GM18507 (cell line): ENCODE measurements at regions not wholly inside any gene's neighbourhood (a gene's known extent, or its start where the extent isn't known, plus 50 kb on each side); places are given as distances from the start of the nearest gene placed in this dataset.

Source experiments
- DNase-seq: peaks from one replicate; pipeline ENCODE4 v3.0.0; 2011; ENCODE audit warnings: low read depth; ENCODE audit not compliant: insufficient read length; ENCODE audit errors: extremely low spot score
- FAIRE-seq: peaks from 2 replicates; lab custom pipeline; 2011; peaks lifted over from hg19 to GRCh38; lab: Jason Lieb, UNC

DNA sequence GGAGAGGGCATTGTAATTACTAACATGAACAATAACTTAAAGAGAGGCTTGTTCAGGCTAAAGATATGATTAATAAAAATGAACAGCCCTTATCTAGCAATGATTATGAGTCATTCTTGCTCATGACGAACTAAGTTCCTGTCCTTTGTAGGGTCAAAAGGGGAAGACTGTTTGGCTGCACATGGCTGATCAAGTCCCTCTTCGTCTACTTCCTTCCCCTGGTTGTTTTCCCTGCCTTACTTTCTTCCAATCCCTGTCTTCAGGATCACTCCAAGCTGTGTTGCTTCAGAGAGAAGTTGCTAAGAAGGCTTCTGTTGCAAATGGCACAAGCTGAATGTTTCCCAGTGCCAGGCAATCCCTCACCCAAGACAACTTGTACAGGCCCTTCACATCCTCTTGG lies 115.0 kb upstream of the HS3ST1 start:
- DNase-seq (no peak), FAIRE-seq (no peak)

DNA sequence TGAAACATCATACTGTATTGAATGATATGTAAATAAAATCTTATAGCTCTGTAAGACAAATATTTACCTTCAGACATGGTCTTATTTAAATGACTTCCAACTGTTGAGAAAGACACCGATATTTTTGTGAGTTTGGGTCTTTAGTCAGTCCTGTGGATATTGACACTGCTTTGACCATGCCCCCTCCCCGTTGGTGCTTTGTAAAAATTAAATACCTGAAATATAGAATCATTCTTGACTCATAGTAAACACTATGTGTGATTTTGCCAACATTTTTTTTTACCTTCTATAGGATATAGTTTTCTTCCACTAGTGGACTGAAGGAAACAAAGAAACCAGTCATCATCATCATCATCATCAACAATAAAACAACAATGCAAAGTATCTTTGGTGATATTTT lies 114.3 kb upstream of the HS3ST1 start:
- no peak for DNase-seq
- no peak for FAIRE-seq

DNA sequence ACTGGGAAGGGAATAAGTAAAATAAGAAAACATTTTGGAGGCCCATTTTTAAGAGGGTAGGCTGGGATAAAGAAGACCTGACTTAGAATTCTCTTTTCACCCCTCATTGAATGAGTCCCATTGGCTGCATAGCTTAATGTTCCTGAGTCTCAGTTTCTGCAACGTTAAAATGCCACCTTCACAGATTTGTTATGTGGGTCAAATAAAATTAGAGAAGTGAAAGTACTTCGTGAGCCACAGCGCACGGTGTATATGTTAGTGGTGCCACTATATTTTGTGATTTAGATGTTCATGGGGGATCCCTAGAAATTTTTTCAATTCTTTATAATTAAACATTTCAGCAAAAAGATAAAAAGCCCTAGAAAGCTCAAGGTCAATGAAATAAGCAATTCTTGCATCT lies 109.2 kb upstream of the HS3ST1 start:
- DNase-seq (no peak), FAIRE-seq (no peak)

DNA sequence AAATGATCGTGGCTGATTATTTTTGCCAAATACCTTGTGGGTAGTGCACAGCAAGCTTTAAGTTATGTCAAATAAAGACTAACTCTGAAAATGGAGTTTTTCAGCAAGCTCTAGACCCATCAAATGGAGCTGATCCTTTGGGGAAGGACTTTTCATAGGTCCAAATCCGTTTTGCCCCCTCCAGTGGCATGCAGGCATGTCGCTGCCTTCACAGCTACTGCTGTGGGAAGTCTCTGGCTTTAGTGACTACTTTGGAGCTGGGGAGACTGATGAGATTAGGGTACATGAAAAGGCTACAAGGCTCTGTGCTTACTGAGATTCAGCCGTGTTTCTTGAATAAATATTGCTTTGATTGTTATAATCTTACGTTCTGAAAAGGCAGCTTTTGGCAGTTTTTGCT lies 106.6 kb upstream of the HS3ST1 start:
- no peak for FAIRE-seq

DNA sequence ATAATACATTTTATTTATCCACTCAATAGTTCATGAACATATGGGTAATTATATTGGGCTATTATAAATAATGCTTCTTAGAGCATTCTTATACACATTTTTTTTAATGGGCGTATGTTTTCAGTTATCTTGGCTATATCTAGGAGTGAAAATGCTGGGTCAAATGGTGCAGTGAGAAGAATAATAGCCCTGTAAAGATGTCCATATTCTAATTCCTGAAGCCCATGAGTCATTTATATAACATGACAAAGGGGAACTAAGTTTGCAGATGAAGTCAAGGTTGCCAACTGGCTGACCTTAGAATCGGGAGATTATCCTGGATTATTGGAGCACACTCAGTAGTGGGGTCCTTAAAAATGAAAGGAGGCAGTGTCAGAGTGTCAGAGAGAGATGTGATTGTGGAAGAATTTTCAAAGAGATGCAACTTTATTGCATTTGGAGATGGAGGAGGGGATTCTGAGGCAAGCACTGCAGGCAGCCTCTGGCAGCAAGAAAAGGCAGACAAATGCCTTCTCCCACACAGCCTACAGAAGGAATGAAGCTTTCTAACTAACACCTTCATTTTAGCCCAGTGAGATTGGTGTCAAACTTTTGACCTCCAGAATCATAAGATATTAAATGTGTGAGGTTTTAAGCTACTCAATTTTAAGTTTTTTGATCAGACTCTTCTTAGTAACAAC lies 106.1 kb upstream of the HS3ST1 start:
- no peak for FAIRE-seq
- no peak for DNase-seq

More for the DNA sequence above, 106.6 kb upstream of the HS3ST1 start:
- DNase-seq: no peak

DNA sequence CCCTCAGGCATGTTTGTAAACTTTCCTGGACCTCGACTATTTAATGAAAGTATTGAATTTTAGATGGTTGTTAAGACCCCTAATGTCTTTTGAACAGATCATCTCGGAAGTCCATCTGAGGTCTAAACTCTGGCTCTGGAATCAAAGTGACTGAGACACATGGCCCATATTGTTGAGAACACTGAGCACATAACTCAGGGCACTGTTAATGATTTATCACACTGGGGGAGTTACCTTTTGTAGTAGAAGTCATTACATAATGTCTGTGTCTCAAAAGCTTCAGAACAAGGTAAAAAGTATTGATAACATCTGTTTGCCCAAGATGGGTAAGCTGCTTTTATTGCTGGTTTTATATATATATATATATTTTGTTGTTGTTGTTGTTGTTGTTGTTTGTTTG lies 103.4 kb upstream of the HS3ST1 start:
- FAIRE-seq (no peak), DNase-seq (no peak)

DNA sequence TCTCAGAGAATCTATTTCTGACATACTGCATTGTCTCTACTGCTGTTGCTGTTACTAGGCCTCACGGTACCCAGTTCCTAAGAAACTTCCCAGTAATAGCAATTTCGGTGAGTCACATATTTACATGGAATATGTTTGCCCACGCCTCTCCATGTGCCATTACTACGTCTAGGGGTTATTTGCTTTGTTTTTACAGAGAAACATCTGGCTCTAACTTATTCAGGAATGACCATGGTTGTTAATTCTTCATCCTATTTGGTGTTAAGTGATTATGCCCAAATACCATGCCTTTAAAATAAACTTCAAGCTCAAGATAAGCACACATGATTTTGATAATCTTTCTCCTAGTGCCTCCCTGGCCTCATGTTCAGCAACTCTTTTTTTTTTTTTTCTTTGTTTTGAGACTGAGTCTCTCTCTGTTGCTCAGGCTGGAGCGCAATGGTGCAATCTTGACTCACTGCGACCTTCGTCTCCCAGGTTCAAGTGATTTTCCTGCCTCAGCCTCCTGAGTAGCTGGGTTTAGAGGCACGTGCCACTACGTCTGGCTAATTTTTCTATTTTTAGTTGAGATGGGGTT lies 101.0 kb upstream of the HS3ST1 start:
- no peak for DNase-seq
- FAIRE-seq: no peak

DNA sequence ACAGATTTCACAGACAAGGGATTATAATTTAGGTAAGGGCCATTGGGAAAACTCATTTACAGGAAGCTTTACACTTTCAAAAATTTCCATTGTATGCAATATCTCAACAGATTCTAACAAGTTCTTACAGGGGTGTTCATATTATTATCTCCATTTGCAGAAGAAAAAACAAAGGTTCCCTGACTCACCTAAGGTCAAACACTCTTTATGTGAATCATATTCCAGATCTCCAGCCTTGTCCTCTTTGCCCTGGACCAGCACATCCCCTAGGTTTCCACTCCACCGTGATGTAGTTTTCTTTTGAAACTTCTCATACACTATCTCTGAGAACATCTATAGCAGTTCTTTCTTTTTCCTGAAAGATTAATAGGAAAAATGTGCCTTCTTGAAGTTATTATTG lies 96.4 kb upstream of the HS3ST1 start:
- no peak for FAIRE-seq

DNA sequence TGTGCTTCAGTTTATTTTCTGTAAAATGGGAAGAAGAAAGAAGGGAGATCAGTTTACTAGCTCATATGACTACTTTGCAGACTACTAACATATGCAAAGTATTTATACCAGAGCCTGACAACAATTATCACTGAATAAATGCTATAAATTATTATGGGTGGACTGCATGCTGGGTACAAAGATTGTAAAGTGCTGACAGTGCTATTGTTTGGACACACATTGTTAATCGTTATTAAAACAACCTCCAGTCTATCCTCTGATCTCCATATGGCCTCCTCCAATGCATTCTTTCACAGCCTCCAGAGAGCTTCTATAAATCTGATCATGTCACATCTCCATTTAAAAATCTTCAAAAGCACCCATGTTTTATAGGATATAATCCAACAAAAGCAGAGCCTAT lies 90.1 kb upstream of the HS3ST1 start:
- no peak for DNase-seq
- FAIRE-seq: no peak

More for the DNA sequence above, 96.4 kb upstream of the HS3ST1 start:
- DNase-seq: no peak

DNA sequence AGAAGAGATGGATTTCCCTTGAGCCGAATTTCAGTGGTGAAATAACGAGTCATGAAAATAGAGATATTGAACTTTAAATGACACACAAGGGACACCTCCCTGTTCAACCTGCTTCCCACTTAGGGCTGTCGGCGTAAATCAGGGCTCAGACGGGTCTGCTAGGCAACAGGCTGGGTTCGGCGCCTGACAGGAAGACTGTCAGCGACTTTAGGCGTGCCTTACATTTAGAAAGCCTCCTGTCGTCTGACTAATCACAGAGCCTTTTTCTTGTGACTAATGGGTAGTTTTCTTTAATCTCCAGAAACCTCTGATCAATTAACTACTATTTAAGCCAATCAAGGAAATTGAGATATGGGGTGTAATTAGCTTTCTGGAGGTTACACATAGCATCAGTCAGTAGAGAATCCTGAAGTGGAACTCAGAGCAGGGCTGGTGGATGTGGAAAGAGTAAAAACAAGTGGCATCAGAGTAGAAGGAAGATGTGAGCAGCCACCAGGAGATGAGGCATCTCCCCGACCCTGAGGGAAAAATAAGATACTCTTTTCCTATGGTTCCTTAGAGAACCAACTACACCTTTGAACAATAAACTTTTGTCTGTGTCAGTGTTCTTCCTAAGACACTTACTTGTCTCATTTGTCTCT lies 86.2 kb upstream of the HS3ST1 start:
- FAIRE-seq (no peak), DNase-seq (no peak)

DNA sequence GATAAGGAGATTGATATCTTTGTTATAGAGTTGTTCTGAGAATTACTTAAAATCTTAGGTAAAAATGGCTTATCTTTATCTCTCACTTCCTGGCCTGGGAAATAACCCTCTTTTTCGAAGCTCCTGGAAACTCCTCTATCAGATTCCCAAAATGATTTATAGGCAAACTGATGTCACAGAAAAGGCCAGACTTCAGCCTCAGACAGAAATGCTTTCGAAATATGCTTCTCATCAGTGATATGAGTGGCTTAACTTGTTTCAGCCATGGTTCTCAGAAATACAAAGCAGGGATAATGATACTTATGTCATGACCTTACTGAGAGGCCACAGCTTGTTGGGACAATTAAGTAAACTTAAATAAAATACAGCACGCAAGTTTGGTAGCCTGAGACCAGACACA lies 85.3 kb upstream of the HS3ST1 start:
- DNase-seq (no peak), FAIRE-seq (no peak)

DNA sequence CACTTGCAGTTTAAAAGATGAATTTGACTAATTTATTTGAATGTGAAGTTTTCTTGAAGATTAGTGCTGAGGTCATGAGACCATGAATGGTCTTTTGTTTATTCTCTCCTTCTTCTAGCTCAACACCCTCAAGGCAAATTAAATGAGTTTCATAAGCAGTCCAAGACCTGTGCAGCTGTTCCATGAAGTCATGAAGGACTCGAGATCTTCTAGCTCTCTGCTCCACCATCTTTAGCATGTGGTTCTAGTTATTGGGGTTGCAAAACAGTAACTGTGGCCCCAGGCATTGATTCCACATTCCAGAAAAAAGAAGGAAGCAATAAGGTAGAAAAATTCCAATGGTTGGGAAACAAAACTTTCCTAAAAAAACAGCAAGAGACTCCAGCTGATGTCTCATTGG lies 84.2 kb upstream of the HS3ST1 start:
- FAIRE-seq: no peak

DNA sequence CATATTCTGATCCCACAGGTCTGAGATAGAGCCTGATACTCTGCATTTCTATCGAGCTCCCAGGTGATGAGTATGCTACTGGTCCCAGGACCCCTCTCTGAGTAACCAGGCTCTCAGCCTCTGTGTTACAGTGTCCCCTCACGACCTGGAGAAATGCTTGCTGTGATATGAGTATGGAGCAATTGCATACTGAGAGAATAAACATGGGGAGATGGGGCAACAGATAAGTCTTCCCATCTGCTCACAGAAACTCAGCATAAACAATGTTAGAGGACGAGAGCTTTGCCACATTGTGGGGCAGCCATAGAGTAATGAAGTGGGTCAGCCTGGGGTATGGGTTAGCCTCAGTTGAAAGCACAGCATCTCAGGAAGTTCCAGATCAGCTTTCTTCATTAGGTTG lies 82.6 kb upstream of the HS3ST1 start:
- FAIRE-seq: no peak
- no peak for DNase-seq

More for the DNA sequence above, 84.2 kb upstream of the HS3ST1 start:
- no peak for DNase-seq

DNA sequence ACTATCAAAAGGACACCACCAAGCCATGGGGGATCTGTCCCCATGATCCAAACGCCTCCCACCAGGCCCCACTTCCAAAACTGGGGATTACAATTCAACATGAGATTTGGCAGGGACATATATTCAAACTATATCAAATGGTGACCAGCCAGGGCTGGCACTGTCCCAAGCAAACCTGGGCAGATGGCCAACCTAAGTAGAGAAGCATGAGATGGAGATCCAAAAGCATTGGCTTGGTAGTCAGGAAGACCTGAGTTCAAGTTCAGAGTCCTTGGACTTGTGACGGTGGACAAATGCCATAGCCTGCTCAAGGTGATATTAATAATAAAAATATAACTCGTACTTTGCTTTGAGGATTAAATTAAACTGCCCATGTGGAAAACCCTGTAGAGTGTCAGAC lies 79.2 kb upstream of the HS3ST1 start:
- FAIRE-seq: no peak

DNA sequence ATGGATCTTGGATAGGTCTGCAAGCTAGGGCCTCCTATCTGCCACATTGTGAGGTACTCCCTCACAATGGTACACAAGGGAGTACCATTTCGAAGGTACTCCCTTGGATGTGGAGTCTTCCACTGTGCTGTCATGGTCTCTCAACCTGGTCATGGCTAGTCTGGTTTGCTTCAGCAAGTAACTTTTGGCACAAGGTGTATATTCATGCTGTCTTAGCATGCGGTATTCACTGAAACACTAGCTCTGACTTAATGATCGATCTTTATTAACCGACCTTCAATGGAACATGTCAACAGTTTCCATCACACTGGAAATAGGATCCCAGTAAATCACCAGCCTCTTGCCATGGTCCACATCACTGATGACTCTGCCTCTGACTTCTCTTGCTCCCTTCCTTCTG lies 77.5 kb upstream of the HS3ST1 start:
- FAIRE-seq: no peak
- DNase-seq: no peak

More for the DNA sequence above, 79.2 kb upstream of the HS3ST1 start:
- no peak for DNase-seq

DNA sequence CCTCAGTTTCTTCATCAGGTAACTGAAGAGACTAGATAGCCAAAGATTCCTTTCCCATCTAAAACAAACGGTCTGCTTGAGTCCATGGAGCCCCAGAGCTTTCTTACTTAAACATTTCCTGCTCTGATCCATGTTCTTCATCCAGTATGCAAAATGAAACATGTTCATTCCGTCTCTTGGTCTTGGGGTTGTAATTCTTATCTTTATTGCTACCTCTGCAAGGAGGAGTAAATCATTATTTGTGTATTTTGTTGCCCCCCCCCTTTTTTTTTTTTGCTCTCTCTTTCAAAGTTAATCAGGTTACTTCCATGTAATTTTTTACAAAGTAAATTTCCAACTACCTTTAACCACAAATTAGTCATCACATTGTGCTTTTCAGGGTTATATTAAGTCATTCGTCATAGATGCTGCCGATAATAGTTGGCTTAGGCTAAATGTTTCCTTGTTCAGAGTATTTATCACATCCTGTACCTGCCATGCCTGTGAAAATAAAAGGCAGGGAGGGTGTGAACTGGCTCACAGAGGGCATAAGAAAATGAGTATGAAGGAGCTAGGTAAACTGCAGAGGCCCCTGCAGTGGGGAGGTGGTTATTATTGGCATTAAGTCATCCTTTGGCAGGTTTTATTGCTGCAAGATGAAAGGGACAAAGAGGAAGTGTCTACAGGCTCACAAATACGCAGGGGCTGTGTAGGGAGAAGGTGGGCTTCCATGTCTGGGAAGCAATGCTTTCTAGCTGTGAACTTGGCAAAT lies 76.7 kb upstream of the HS3ST1 start:
- FAIRE-seq: no peak

DNA sequence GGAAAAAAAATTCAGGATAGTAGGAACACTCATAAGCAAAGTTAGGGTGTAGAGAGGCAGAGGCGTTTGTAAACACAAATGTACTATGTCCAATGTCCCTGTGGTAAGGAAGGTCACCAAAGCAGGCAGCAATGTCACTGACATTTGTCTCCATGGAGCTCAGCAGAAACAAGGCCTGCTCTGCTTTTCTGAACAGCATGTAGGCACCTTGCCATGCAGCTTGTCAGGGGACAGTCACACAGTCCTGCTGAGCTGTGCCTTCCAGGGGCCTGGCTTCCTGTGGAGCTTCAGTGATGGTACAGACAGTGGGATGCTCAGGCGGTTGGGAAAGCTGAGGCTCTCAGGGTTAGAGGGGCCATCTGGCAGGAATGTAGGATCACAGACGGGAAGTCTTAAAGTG lies 74.5 kb upstream of the HS3ST1 start:
- FAIRE-seq (no peak), DNase-seq (no peak)

More for the DNA sequence above, 76.7 kb upstream of the HS3ST1 start:
- no peak for DNase-seq

DNA sequence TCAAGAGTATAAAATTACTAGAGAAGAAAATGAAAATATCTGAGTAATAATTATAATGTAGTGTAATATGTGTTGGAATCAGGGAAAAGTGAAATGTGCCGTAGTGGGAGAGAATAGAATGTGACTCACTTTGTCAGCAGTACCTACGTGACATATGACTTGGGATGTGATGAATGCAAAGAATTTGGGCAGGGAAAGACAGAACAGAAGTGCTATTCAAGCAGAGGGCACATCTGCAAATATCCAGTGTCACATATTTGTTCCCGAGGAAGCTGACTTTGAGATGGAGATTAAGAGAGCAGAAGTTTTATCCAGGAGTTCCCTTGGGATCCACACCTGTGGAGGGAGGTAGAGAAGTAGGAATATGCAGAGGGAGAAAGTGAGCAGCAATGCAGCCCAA lies 69.3 kb upstream of the HS3ST1 start:
- DNase-seq (no peak), FAIRE-seq (no peak)

DNA sequence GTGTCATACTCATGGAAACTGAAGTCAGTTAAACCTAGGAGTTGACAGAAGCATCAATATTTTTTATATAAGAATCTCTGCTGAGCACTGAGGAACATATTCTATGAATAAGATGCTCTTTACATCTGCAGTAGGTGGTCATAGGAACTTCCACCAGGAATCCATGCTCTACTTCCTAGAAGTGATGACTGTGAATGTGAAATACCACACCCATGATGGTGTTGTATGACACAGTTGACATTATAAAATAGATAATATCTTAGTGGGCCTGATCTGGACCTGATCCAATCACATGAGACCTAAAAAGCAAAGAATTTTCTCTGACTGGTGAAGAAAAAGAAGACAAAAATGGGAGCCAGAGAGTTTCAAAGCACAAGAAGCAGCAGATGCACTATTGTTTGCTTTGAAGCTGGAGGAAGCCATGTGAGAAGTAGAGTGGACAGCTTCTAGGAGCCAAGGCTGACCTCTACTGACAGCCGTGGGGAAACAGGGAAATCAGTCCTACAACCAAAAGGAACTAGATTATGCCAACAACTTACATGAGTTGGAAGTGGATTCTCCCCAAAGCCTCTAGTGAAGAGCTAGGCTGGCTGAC lies 68.6 kb upstream of the HS3ST1 start:
- FAIRE-seq: no peak
- no peak for DNase-seq

DNA sequence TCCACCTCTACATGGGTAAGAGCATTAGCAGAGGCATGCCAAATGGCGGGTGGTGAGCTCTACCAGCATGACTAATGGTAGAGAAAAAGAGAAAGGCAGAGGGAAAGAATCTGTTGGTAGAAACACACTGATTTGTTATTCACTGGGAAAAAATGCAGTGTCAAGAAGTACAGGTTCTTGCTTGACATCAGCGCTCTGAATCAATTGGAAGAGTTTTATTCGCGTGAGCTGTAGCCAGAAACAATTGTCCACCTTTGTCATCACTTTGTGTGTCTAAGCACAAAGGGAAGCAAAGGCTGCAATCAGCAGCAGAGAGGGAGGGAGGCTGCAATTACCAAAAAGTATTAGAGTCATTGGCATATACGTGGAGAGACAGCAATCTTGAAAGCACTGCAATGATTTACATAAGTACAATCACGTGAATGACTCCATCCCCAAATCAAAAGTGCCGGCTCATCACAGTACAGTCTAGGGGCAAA lies 67.7 kb upstream of the HS3ST1 start:
- DNase-seq (no peak), FAIRE-seq (no peak)
